Thyroid gland (tissue), 4 donors: ENCODE measurements at regions not wholly inside any gene's neighbourhood (a gene's known extent, or its start where the extent isn't known, plus 50 kb on each side); places are given as distances from the start of the nearest gene placed in this dataset.
A peak's percentile ranks its signal among the peaks of the same experiment; 100 is the strongest.
"Not testable (repeated sequence)": the region's sequence is repeated elsewhere in the genome, so short reads cannot be mapped to it uniquely, and the experiment has no call there.

Experiments
- DNase-seq, 2 donors: peaks; one replicate each; pipeline ENCODE4 v3.0.0-alpha.2; 2019
- H3K27ac ChIP-seq, 3 donors: fragments of 200-600 bp; sonication (generic); 1 replicate in 2 of 3; 2 replicates in 1 of 3; pipeline ENCODE4 v1.5.1; 2016 to 2019; ENCODE audit warnings: mild to moderate bottlenecking in 1 of 3, moderate library complexity in 1 of 3
- H3K27me3 ChIP-seq: fragments of 200-600 bp; sonication (generic); one replicate; pipeline ENCODE4 v1.5.1; 2019
- H3K36me3 ChIP-seq, 2 donors: fragments of 200-600 bp; sonication (generic); one replicate each; pipeline ENCODE4 v1.5.1; 2016 to 2019
- H3K4me1 ChIP-seq, 2 donors: fragments of 200-600 bp; sonication (generic); one replicate each; pipeline ENCODE4 v1.5.1; 2017 to 2019
- H3K4me3 ChIP-seq, 3 donors: fragments of 200-600 bp; sonication (generic); replicated peaks in 1 of 3; 1 replicate in 2 of 3; 2 replicates in 1 of 3; pipeline ENCODE4 v1.5.1; 2016; ENCODE audit warnings: mild to moderate bottlenecking in 1 of 3
- H3K9me3 ChIP-seq: fragments of 200-600 bp; sonication (generic); one replicate; pipeline ENCODE4 v1.5.1; 2017
- CTCF ChIP-seq, 6 experiments: fragments of 200-600 bp in 3 of 6; fragments of 450-650 bp in 3 of 6; sonication (generic) in 3 of 6; IDR thresholded peaks; one replicate each; pipeline ENCODE4 v1.5.1; 2016 to 2019; ENCODE audit warnings: antibody characterized with exemption in 6 of 6, mild to moderate bottlenecking in 2 of 6, inconsistent platforms in 1 of 6, moderate library complexity in 1 of 6
- POLR2A ChIP-seq, 2 donors: fragments of 450-650 bp; IDR thresholded peaks; one replicate each; pipeline ENCODE4 v1.6.1; 2017; ENCODE audit warnings: antibody characterized with exemption in 2 of 2, mild to moderate bottlenecking in 2 of 2, moderate library complexity in 1 of 2
- WGBS, 2 donors: methylation state at CpG; one replicate each; pipeline ENCODE4 v1.1.5; 2017; 5-methylcytosine and 5-hydroxymethylcytosine counted together
- intact Hi-C: fragments of 100-400 bp; cut with DNase I; formaldehyde crosslinking; loops from one replicate; pipeline ENCODE4 v1.15.1; 2023

- H3K27me3 ChIP-seq = no peaks in the 10 kb centered on the region
- H3K36me3 ChIP-seq = no peaks in the 10 kb centered on the region
- H3K27ac ChIP-seq = peak overlapping the region; percentile 91 to 97 (median 94)
- no peak for TF ChIP-seq CTCF (IDR thresholded peaks at IDR 0.05)
- no peak for TF ChIP-seq POLR2A (IDR thresholded peaks at IDR 0.05)
- DNase-seq = peak; percentile 20 to 42
- H3K4me3 ChIP-seq = peak overlapping the region in 2 of 3 donors; percentile 79 to 83
- intact Hi-C loops = no loop called here
- peaks cover 4% of the 10 kb centered on the region in 2 donors for H3K4me1 ChIP-seq
- WGBS, 2 donors = 30 to 32% methylated on average over 13 of the region's 13 CpGs
- H3K9me3 ChIP-seq = no peaks in the 10 kb centered on the region
Measured at GRCh38 chr17:30599428-30600059, 122.3 kb downstream of the GOSR1 start.

GRCh38 chr17:30597776-30598288 is 120.6 kb downstream of the GOSR1 start:
- DNase-seq = no peak
- no peak overlapping the region for H3K27ac ChIP-seq
- WGBS, 2 donors = 82 to 86% methylated on average over 4 of the region's 4 CpGs
- H3K9me3 ChIP-seq = no peaks in the 10 kb centered on the region
- intact Hi-C loops = no loop called here
- no peak overlapping the region for H3K4me3 ChIP-seq
- TF ChIP-seq POLR2A (IDR thresholded peaks at IDR 0.05) (no peak), CTCF (IDR thresholded peaks at IDR 0.05) (no peak)
- no peaks in the 10 kb centered on the region for H3K36me3 ChIP-seq
- H3K4me1 ChIP-seq = peaks cover 4 to 8% of the 10 kb centered on the region in 2 donors
- no peaks in the 10 kb centered on the region for H3K27me3 ChIP-seq

DNA sequence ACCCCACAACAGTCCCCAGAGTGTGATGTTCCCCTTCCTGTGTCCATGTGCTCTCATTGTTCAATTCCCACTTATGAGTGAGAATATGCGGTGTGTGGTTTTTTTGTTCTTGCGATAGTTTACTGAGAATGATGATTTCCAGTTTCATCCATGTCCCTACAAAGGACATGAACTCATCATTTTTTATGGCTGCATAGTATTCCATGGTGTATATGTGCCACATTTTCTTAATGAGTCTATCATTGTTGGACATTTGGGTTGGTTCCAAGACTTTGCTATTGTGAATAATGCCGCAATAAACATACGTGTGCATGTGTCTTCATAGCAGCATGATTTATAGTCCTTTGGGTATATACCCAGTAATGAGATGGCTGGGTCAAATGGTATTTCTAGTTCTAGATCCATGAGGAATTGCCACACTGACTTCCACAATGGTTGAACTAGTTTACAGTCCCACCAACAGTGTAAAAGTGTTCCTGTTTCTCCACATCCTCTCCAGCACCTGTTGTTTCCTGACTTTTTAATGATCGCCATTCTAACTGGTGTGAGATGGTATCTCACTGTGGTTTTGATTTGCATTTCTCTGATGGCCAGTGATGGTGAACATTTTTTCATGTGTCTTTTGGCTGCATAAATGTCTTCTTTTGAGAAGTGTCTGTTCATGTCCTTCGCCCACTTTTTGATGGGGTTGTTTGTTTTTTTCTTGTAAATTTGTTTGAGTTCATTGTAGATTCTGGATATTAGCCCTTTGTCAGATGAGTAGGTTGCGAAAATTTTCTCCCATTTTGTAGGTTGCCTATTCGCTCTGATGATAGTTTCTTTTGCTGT is 120.0 kb downstream of the GOSR1 start:
- 96 to 100% methylated on average over 6 of the region's 8 CpGs for WGBS, 2 donors
- H3K9me3 ChIP-seq, H3K4me3 ChIP-seq, intact Hi-C loops, H3K27me3 ChIP-seq, H3K36me3 ChIP-seq, DNase-seq, H3K27ac ChIP-seq, H3K4me1 ChIP-seq: not testable (repeated sequence)

DNA sequence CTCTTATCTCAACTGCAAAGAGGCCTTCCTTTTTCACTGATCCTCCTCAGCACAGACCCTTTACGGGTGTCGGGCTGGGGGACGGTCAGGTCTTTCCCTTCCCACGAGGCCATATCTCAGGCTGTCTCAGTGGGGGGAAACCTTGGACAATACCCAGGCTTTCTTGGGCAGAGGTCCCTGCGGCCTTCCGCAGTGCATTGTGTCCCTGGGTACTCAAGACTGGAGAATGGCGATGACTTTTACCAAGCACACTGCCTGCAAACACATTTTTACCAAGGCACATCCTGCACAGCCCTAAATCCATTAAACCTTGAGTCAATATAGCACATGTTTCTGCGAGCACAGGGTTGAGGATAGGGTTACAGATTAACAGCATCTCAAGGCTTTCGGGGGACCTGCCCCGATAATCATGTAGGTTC is 117.8 kb downstream of the GOSR1 start:
- H3K9me3 ChIP-seq, H3K4me3 ChIP-seq, intact Hi-C loops, H3K27me3 ChIP-seq, H3K4me1 ChIP-seq, H3K36me3 ChIP-seq, DNase-seq, H3K27ac ChIP-seq: not testable (repeated sequence)
- 88 to 92% methylated on average over 10 of the region's 10 CpGs for WGBS, 2 donors

- WGBS, 2 donors = 73 to 74% methylated on average over 18 of the region's 18 CpGs
Measured at GRCh38 chr17:30594223-30594952, 117.2 kb downstream of the GOSR1 start.

More at GRCh38 chr17:30594223-30594952, 117.2 kb downstream of the GOSR1 start:
- H3K4me3 ChIP-seq = no peak overlapping the region
- peaks cover 0 to 4% of the 10 kb centered on the region in 2 donors for H3K4me1 ChIP-seq
- peak; percentile 45 to 54 for DNase-seq
- H3K27me3 ChIP-seq = no peaks in the 10 kb centered on the region
- TF ChIP-seq POLR2A (IDR thresholded peaks at IDR 0.05) (no peak), CTCF (IDR thresholded peaks at IDR 0.05) (peak in 2 of 6 experiments; percentile 10 to 16)
- H3K36me3 ChIP-seq = no peaks in the 10 kb centered on the region
- intact Hi-C loops = no loop called here
- H3K9me3 ChIP-seq = no peaks in the 10 kb centered on the region
- no peak overlapping the region for H3K27ac ChIP-seq
